ENCODE measurements at regions not wholly inside any gene's neighbourhood (a gene's known extent, or its start where the extent isn't known, plus 50 kb on each side); places are given as distances from the start of the nearest gene placed in this dataset.

DNA sequence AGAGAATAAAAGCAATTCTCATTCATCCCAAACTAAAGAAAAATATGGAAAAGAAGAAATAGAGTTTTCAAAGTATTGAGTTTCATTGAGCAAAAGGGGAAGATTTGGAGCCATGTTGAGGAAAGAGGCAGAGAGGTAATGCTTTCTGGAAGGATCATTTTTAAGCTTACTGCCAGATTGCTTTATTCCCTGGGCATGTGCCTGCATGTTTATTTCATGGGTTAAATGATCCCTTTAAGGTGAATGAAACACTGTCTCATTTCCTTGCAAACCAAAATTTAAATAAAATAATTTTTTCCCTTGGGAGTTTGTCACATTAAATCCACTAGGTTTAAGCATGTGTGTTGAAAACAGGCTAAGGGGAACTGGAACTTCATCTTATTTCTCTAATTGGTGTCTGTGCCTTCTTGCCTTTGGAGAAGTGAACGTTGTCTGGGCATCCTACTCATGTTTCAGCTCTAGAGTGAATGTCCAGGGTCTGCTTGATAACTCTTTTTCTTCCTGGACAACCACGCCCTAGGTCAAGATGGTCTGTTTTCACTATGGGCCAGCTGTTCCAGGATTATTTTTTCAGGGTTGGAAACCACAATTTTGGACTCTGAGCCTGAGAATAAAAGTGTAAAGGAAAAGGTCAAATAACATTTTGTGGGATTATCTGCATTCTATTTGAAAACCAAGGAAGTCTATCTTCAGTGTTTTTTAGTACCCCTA, 114.1 kb upstream of the ELL2 start:
- TF ChIP-seq, protein P1, sequence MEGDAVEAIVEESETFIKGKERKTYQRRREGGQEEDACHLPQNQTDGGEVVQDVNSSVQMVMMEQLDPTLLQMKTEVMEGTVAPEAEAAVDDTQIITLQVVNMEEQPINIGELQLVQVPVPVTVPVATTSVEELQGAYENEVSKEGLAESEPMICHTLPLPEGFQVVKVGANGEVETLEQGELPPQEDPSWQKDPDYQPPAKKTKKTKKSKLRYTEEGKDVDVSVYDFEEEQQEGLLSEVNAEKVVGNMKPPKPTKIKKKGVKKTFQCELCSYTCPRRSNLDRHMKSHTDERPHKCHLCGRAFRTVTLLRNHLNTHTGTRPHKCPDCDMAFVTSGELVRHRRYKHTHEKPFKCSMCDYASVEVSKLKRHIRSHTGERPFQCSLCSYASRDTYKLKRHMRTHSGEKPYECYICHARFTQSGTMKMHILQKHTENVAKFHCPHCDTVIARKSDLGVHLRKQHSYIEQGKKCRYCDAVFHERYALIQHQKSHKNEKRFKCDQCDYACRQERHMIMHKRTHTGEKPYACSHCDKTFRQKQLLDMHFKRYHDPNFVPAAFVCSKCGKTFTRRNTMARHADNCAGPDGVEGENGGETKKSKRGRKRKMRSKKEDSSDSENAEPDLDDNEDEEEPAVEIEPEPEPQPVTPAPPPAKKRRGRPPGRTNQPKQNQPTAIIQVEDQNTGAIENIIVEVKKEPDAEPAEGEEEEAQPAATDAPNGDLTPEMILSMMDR (conservative IDR thresholded peaks at IDR 0.05) = no peak
- TF ChIP-seq ZFX (IDR thresholded peaks at IDR 0.05) = no peak

Data from C4-2B (cell line).